ENCODE measurements at regions not wholly inside any gene's neighbourhood (a gene's known extent, or its start where the extent isn't known, plus 50 kb on each side); places are given as distances from the start of the nearest gene placed in this dataset.
"Not testable (repeated sequence)": the region's sequence is repeated elsewhere in the genome, so short reads cannot be mapped to it uniquely, and the experiment has no call there.

- no peak for DNase-seq (ENCODE audit: low read depth, low spot score)
Observed at GRCh38 chr5:57900381-57900944, 417.9 kb upstream of the ACTBL2 start.

- no peak for DNase-seq (ENCODE audit: low read depth, low spot score)
Observed at GRCh38 chr5:57896576-57896975, 414.0 kb upstream of the ACTBL2 start.

DNA sequence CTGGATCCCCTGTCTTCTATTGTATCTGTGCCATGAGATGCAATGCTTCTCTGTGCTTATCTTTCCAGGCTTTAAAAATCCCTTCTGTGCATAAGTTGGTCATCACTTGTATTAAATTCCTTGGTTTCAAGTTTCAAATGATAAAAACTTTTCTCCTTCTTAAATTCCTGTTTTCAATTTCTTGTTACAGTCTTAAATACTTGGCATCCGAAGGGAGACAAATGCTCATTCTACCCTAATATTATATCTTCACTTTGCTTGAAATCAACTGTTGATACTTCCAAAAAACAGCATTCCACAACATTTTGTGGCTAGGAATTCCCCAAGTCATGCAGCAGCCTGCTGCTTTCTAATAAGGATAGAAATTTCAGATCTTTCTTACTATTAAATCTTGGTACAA is 413.2 kb upstream of the ACTBL2 start:
- no peak for DNase-seq (ENCODE audit: low read depth, low spot score)

DNA sequence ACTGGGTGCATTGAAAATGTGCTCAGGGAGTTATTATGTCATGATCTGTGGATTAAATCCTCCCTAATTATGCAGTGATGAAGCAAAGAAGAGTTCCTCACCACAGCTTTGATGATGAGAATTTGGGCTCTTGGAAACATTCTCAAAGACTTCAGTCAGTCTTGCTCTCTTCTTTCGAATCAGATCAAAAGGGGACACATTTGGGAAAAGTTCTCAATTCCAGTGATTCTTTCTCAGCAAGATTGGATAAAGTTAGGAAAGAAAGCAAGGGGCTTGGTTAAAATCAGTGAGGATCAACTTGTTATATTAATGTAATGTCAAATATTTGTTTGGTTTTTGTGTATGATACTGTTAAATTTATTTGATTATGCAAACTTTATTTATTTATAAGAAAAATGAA is 411.3 kb upstream of the ACTBL2 start:
- DNase-seq (ENCODE audit: low read depth, low spot score) = no peak

- no peak for DNase-seq (ENCODE audit: low read depth, low spot score)
Observed at GRCh38 chr5:57891443-57891842, 408.8 kb upstream of the ACTBL2 start.

GRCh38 chr5:57889558-57889957 is 406.9 kb upstream of the ACTBL2 start:
- DNase-seq (ENCODE audit: low read depth, low spot score) = no peak

- no peak for DNase-seq (ENCODE audit: low read depth, low spot score)
Observed at GRCh38 chr5:57887851-57888621, 405.4 kb upstream of the ACTBL2 start.

GRCh38 chr5:57884346-57885102 is 401.9 kb upstream of the ACTBL2 start:
- no peak for DNase-seq (ENCODE audit: low read depth, low spot score)

GRCh38 chr5:57880216-57880615 is 397.6 kb upstream of the ACTBL2 start:
- no peak for DNase-seq (ENCODE audit: low read depth, low spot score)

DNA sequence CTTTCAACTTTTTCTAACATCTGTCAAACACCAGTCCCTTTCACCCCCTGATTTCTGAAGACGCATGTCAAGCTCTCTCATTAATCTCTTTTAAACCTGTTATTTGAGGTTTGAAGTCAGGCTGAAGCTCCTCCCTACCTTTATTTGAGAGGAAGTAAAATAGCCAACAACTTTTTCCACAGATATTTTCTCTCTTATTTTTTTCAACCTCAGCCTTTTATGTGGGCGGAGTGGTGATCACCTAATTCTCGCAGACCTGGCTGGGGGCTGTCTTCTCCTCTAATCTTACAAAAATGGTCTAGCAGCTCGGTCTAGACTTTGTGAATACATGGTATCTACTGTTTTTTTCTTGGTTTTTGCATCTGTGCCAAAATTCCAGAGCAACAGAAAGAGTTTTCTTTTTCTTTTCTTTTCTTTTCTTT is 395.7 kb upstream of the ACTBL2 start:
- no peak for DNase-seq (ENCODE audit: low read depth, low spot score)

DNA sequence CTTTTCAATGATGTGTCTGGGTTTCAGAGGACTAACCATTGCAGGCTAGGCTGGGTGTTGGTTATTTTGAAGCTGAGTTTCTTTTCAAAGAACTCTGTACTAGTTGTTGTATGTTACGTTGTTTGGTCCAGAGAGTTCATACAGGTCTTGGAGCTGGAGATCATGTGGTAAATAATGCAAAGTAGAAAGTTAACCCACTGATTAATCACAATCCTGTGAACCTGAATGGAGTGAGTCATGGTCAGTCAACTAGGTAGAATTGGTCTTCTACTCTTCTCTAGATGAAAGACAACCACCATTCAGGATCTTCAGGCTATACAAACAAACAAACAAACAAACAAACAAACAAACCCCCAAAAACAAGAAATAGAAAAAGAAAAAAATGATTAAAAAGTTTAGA is 388.9 kb upstream of the ACTBL2 start:
- no peak for DNase-seq (ENCODE audit: low read depth, low spot score)

DNA sequence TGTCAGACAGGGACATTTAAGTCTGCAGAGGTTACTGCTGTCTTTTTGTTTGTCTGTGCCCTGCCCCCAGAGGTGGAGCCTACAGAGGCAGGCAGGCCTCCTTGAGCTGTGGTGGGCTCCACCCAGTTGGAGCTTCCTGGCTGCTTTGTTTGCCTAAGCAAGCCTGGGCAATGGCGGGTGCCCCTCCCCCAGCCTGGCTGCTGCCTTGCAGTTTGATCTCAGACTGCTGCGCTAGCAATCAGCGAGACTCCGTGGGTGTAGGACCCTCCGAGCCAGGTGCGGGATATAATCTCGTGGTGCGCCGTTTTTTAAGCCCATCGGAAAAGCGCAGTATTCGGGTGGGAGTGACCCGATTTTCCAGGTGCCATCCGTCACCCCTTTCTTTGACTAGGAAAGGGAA is 387.7 kb upstream of the ACTBL2 start:
- not testable (repeated sequence) for DNase-seq (ENCODE audit: low read depth, low spot score)

DNA sequence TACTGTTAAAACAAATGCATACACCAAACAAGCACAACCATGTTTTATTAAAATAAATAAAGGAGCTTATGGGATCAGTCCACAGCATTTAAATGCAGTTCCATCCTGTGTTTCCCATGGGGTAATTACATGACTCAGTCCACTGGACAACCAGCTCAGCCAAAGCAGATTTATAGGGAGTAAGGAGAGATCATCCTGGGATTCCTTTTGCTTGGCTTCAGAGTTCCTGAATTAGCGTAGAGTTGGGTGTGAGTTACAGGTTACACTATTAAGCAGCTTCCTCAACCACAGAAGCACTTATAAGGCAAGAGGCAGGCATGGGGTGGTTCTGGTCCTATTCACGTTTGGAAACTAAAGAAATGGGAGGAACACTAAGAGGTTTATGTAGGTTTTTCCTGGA is 381.1 kb upstream of the ACTBL2 start:
- DNase-seq (ENCODE audit: low read depth, low spot score) = no peak

GRCh38 chr5:57862942-57863341 is 380.3 kb upstream of the ACTBL2 start:
- no peak for DNase-seq (ENCODE audit: low read depth, low spot score)

- DNase-seq (ENCODE audit: low read depth, low spot score) = no peak
Observed at GRCh38 chr5:57862471-57862911, 379.9 kb upstream of the ACTBL2 start.

DNA sequence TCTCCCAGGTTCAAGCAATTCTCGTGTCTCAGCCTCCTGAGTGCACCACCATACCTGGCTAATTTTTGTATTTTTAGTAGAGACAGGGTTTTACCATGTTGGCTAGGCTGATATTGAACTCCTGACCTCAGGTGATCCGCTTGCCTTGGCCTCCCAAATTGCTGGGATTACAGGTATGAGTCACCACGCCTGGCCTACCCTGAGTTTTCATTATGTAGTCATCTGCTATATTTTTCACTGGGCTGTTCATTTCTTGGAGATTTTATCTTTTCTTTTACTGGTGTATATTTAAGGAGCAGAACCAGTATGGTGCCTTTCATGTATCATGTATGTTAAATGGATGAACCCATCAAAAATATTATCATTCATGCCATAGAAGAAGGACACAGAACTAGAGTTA is 377.0 kb upstream of the ACTBL2 start:
- no peak for DNase-seq (ENCODE audit: low read depth, low spot score)

GRCh38 chr5:57858905-57859304 is 376.3 kb upstream of the ACTBL2 start:
- no peak for DNase-seq (ENCODE audit: low read depth, low spot score)

GRCh38 chr5:57857696-57858095 is 375.1 kb upstream of the ACTBL2 start:
- DNase-seq (ENCODE audit: low read depth, low spot score) = no peak

DNA sequence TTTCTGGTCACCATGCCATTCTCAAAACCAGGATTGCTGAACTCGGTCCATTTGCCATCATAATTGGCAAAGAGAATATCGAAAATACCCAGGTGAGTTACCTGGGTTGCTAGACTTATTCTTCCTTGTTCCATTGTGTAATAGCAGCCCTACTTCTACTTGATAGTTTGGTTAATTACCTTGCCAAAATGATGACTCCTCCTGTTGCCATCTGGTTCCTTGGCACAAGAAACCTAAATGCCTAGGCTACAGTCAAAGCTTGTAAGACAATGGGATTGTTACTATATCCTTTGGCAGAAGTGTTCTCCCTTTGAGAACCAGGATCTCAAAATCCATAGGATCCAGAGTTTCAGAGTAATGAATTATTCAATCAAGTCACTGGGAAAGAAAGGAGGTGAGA is 373.2 kb upstream of the ACTBL2 start:
- DNase-seq (ENCODE audit: low read depth, low spot score) = no peak

DNA sequence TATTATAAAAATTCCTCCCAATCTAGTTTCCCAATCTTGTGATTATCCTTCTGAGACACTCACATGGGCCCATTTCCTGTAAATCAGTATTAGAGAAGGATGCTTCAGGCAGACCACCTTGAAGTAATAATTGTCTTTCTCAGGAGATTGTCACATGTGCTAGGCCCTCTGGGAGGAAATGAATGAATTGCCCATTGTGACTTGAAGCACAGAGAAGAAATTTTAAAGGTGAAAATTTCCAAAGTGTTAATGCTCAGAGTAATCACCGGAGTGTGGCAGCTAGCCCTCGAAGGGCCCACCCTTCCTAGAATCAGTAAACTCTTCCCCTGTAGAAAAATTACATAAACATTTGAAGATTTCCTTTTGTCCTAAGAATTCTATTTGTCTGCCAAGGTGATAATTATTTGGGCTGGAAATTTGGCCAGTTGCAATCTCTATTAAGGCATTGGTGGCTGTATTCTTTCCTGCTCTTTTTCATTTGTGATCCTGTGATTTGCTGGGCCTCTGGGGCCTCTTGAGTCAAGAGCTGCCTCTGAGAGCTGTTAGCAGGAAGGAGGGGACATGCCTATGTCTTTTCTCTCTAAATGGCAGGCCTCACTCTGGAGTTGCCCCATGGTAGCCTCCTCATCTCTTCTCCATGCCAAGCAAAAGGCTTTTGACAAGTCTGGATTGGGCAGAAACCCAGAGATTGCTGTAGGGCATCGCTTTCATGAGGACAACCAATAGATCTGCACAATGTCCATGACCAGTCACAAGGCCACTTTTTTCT is 371.5 kb upstream of the ACTBL2 start:
- DNase-seq (ENCODE audit: low read depth, low spot score) = no peak

GRCh38 chr5:57850109-57850508 is 367.5 kb upstream of the ACTBL2 start:
- no peak for DNase-seq (ENCODE audit: low read depth, low spot score)

- no peak for DNase-seq (ENCODE audit: low read depth, low spot score)
Observed at GRCh38 chr5:57845025-57845424, 362.4 kb upstream of the ACTBL2 start.

Data from smooth muscle cell of the brain vasculature (primary cell).